Spleen (tissue), 7 donors: ENCODE measurements at regions not wholly inside any gene's neighbourhood (a gene's known extent, or its start where the extent isn't known, plus 50 kb on each side); places are given as distances from the start of the nearest gene placed in this dataset.

Experiments used
- CTCF ChIP-seq, 11 experiments: fragments of 200-600 bp in 7 of 11; fragments of 450-650 bp in 4 of 11; sonication (generic) in 4 of 11; IDR thresholded peaks in 8 of 11; conservative IDR thresholded peaks in 3 of 11; 1 replicate in 7 of 11; 2 replicates in 4 of 11; pipeline versions ENCODE4 v1.4.0 to v1.8.0; 2016 to 2021; ENCODE audit warnings: antibody characterized with exemption in 11 of 11, inconsistent platforms in 4 of 11, mild to moderate bottlenecking in 1 of 11
- POLR2A ChIP-seq, 3 donors: fragments of 450-650 bp; IDR thresholded peaks; one replicate each; pipeline ENCODE4 v1.5.1; 2017; ENCODE audit warnings: antibody characterized with exemption in 3 of 3, mild to moderate bottlenecking in 1 of 3
- donor health status: DM: no; HTN: no; CAD: no; lungs with moderate emphysema.
- donor health status: DM: no; HTN: no; CAD: no.
- donor health status: DM: no; HTN: no; CAD: no.

- no peak for TF ChIP-seq POLR2A (IDR thresholded peaks at IDR 0.05)
- TF ChIP-seq CTCF (IDR thresholded peaks at IDR 0.05 in 8 of 11, conservative IDR thresholded peaks at IDR 0.05 in 3 of 11) = no peak
Measured at GRCh38 chr11:42709216-42709615, 602.6 kb upstream of the API5 start.
